Kidney epithelial cell (primary cell): ENCODE measurements at regions not wholly inside any gene's neighbourhood (a gene's known extent, or its start where the extent isn't known, plus 50 kb on each side); places are given as distances from the start of the nearest gene placed in this dataset.
A peak's percentile ranks its signal among the peaks of the same experiment; 100 is the strongest.
"Not testable (repeated sequence)": the region's sequence is repeated elsewhere in the genome, so short reads cannot be mapped to it uniquely, and the experiment has no call there.

Experiments used
- DNase-seq: peaks from one replicate; pipeline ENCODE4 v3.0.0-alpha.2; 2010; ENCODE audit warnings: low read depth
- H3K27me3 ChIP-seq: 2 replicates; pipeline ENCODE4 v1.6.0; 2011; ENCODE audit warnings: low read length; ENCODE audit not compliant: control insufficient read depth, insufficient read depth
- H3K36me3 ChIP-seq: 2 replicates; pipeline ENCODE4 v1.5.1; 2011; ENCODE audit warnings: low read length; ENCODE audit not compliant: control insufficient read depth, insufficient read depth
- H3K4me3 ChIP-seq: 2 replicates; pipeline ENCODE4 v1.5.1; 2011; ENCODE audit warnings: low read depth, mild to moderate bottlenecking, control low read depth, low read length
- CTCF ChIP-seq: IDR thresholded peaks from 2 replicates; pipeline ENCODE4 v1.5.1; 2011; ENCODE audit warnings: mild to moderate bottlenecking, moderate library complexity, low read length, control low read depth, inconsistent platforms; ENCODE audit not compliant: insufficient read depth, poor library complexity, severe bottlenecking

GRCh38 chr5:82511134-82511533 lies 233.0 kb upstream of the RPS23 start:
- TF ChIP-seq CTCF = no peak
- H3K27me3 ChIP-seq = no peaks in the 10 kb centered on the region
- DNase-seq = no peak
- H3K36me3 ChIP-seq = no peaks in the 10 kb centered on the region
- H3K4me3 ChIP-seq = no peak overlapping the region

DNA sequence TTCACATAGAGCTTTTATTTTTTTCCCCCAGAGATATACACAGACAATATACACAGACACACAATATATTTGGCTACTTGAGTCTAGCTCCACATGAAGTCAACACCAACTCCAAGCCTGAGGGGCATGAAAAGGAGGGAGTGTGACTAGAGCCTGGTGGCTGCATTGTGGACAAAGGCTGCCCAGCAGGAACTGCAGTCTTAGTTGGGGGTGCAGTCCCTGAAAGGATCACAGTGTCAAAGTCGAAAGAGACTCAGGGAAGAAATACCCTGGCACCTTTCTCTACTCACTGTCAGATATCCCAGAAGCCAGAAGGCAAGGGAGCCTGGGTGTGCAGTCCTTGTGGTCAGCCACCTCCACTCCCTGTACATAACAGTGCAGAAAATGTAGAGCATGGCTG lies 231.6 kb upstream of the RPS23 start:
- no peak for DNase-seq
- Histone ChIP-seq H3K4me3 (no peak overlapping the region), H3K36me3 (no peaks in the 10 kb centered on the region), H3K27me3 (no peaks in the 10 kb centered on the region)
- no peak for TF ChIP-seq CTCF

- not testable (repeated sequence) for H3K27me3 ChIP-seq, DNase-seq, H3K36me3 ChIP-seq, H3K4me3 ChIP-seq
These were observed 228.2 kb upstream of the RPS23 start for GRCh38 chr5:82506390-82506789.

- no peak overlapping the region for H3K4me3 ChIP-seq
- no peaks in the 10 kb centered on the region for H3K36me3 ChIP-seq
- TF ChIP-seq CTCF = no peak
- DNase-seq = no peak
- H3K27me3 ChIP-seq = no peaks in the 10 kb centered on the region
These were observed 221.6 kb upstream of the RPS23 start for GRCh38 chr5:82499725-82500244.

GRCh38 chr5:82497242-82497641 lies 219.1 kb upstream of the RPS23 start:
- no peaks in the 10 kb centered on the region for H3K27me3 ChIP-seq

DNA sequence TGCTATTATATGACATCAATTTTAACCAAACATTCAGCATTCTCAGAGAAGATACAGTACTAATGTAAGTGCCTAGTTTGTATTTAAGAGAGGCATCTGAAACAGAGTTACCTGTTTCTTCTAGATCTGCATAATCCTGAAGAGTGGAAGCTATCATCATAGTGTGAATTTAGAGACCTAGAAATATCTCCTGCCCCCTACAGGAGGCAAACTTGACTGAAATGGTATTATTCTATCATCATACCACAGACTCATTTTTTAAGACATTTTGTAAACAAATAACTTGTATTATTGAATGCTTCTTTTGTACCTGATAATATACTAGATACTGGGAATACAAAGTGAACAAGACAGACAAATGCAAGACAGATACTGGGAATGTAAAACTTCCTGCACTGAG lies 216.8 kb upstream of the RPS23 start:
- no peak for DNase-seq
- no peaks in the 10 kb centered on the region for H3K36me3 ChIP-seq
- peak; percentile 26 for TF ChIP-seq CTCF
- no peaks in the 10 kb centered on the region for H3K27me3 ChIP-seq
- H3K4me3 ChIP-seq = no peak overlapping the region

More at GRCh38 chr5:82497242-82497641, 219.1 kb upstream of the RPS23 start:
- TF ChIP-seq CTCF = no peak
- no peaks in the 10 kb centered on the region for H3K36me3 ChIP-seq
- no peak overlapping the region for H3K4me3 ChIP-seq
- DNase-seq = no peak
